Thyroid gland (tissue), 4 donors: ENCODE measurements at regions not wholly inside any gene's neighbourhood (a gene's known extent, or its start where the extent isn't known, plus 50 kb on each side); places are given as distances from the start of the nearest gene placed in this dataset.

Experiments used
- POLR2A ChIP-seq, 2 donors: fragments of 450-650 bp; IDR thresholded peaks; one replicate each; pipeline ENCODE4 v1.6.1; 2017; ENCODE audit warnings: antibody characterized with exemption in 2 of 2, mild to moderate bottlenecking in 2 of 2, moderate library complexity in 1 of 2
- TF ChIP-seq, protein P1 (sequence below), 6 experiments: fragments of 200-600 bp in 3 of 6; fragments of 450-650 bp in 3 of 6; sonication (generic) in 3 of 6; IDR thresholded peaks; one replicate each; pipeline ENCODE4 v1.5.1; 2016 to 2019; ENCODE audit warnings: antibody characterized with exemption in 6 of 6, mild to moderate bottlenecking in 2 of 6, inconsistent platforms in 1 of 6, moderate library complexity in 1 of 6

DNA sequence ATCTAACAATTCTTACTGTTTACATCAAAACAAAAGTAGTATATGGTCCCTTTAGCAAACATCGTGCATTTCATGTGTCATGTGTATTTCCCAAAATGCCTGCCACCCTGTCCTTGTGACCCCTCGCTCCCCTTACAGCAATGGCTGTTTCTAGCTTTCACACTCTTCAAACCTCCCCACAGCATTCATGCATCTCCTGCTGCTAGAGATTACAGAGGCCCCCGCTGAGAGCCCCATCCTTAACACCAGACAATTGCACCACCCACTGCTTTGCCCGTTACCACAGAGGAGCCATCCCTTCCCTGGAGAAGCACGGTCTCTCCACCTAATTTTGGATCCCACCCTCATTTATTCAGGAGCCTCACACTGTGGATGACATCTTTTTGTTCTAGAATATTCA is 149.7 kb upstream of the IRX4 start:
- TF ChIP-seq, protein P1, sequence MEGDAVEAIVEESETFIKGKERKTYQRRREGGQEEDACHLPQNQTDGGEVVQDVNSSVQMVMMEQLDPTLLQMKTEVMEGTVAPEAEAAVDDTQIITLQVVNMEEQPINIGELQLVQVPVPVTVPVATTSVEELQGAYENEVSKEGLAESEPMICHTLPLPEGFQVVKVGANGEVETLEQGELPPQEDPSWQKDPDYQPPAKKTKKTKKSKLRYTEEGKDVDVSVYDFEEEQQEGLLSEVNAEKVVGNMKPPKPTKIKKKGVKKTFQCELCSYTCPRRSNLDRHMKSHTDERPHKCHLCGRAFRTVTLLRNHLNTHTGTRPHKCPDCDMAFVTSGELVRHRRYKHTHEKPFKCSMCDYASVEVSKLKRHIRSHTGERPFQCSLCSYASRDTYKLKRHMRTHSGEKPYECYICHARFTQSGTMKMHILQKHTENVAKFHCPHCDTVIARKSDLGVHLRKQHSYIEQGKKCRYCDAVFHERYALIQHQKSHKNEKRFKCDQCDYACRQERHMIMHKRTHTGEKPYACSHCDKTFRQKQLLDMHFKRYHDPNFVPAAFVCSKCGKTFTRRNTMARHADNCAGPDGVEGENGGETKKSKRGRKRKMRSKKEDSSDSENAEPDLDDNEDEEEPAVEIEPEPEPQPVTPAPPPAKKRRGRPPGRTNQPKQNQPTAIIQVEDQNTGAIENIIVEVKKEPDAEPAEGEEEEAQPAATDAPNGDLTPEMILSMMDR (IDR thresholded peaks at IDR 0.05) = no peak
- no peak for TF ChIP-seq POLR2A (IDR thresholded peaks at IDR 0.05)
